Erythroblast (primary cell): ENCODE measurements at regions not wholly inside any gene's neighbourhood (a gene's known extent, or its start where the extent isn't known, plus 50 kb on each side); places are given as distances from the start of the nearest gene placed in this dataset.

Experiments used
- GATA1 ChIP-seq: IDR thresholded peaks from 2 replicates; pipeline ENCODE4 v1.6.1; 2011; ENCODE audit warnings: low read depth, mild to moderate bottlenecking, control low read depth, low read length, moderate library complexity
- POLR2A ChIP-seq: IDR thresholded peaks from 2 replicates; pipeline ENCODE4 v1.6.1; 2011; ENCODE audit warnings: mild to moderate bottlenecking, low read length

DNA sequence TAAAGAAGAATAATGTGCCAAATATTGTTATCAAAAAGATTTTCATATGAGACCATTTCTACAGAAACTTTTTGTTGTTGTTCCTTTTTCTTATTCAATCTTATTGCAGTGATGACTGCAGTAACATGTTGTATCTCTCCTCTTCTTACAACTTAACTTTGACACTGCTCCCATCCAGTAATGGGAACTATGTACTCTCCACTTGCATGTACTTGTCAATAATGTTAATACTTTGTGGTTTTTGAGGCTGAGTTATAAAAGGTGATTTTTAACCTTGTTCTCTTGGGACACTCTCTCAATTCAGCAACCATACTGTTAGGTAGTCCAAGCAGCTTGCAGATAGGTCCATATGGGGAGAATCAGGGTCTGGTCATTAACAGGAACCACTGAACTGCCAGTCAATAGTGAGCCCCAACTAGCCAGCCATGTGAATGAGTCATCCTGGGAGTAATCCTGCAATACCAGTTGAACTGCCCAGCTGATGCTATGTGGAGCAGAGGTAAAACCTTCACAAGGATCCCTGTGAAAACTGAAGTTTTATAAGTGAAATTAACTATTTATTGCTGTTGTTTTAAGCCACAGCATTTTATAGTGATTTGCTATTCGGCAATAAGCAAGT is 199.6 kb upstream of the DAB2 start:
- no peak for TF ChIP-seq POLR2A
- no peak for TF ChIP-seq GATA1
